GM19397 (cell line): ENCODE measurements at regions not wholly inside any gene's neighbourhood (a gene's known extent, or its start where the extent isn't known, plus 50 kb on each side); places are given as distances from the start of the nearest gene placed in this dataset.

Source experiments
- ATAC-seq: cut with Tn5 transposase; IDR thresholded peaks from one replicate; pipeline ENCODE4 v1.9.1; 2021; ENCODE audit warnings: mild to moderate bottlenecking, moderate library complexity; ENCODE audit not compliant: unreplicated experiment

DNA sequence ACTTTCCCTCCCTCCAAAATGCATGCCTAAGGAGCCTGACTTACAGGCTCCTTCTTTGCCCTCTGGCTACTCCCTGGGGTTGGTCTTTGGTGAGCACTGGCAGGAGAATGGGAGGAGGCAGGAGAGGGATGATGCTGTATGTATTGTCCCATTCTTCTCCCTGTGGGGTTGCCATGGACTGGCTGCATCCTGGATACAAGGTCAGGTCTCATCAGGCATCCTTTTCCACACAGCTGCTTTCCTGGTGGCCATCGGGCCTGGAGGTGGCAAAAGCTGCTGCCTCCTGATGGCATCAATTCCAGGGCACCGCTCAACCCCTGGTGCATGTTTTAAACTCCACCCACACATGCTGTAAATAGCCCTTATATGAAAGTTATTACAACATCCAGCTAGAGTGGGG is 257.2 kb downstream of the ETS1 start:
- no peak for ATAC-seq

DNA sequence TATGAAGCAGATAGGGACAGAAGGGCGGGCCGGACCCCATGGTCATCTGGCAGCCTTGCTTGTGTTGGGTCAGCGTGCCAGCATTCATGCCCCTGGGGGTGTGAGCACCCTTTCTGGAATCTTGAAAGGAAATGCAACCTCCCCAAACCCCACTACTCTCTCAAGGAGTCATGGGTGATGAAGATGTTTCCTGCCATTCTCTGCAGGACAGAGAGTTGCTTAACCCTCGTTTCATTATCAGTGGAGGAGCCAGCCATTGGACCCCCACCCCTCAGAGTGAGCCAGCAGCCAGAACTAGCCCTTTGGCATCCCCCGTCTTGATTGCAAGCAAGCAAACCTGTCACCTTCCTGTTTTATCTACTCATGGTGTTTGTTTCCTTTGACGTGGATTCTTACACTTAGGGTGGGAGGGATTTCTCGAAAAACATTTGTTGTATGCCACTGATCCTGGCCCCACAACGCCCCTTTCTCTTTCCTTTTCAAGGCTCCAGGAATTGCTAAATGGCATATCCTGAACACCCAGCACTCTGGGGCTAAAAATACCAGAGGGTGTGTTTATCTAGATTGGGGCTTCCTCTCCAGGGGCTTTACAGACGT is 258.3 kb downstream of the ETS1 start:
- ATAC-seq = no peak

- no peak for ATAC-seq
Observed at GRCh38 chr11:128327274-128327673, 260.1 kb downstream of the ETS1 start.

GRCh38 chr11:128326791-128327190 is 260.6 kb downstream of the ETS1 start:
- no peak for ATAC-seq

DNA sequence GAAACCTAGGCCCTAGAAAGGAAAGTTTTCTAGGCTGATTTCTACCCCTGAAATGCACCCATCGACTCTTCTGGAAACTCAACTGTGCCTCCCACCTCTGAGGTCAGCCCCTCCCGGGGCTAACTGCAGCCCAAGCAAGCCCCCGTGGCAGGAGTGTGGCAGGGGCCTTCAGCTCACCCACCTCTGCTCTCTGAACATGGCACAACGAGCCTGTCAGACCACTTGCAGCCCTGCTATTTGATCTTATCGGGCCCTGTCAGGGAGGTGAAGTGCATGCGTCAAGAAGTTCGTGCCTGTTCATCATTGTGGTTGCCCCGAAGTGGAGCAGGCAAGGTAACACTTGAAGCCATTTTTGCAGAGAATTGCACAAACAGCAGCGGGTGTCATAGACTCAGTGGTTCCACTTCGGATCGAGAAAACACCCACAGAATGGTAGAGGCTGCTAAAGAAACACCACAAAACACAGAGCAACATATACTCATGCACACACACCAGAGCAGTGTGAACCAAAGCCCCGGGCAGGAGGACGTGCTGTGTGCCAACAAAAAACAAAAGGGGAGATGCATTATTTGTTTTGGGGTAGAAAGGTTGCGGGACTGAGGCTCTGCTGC is 262.7 kb downstream of the ETS1 start:
- no peak for ATAC-seq

GRCh38 chr11:128324051-128324481 is 263.3 kb downstream of the ETS1 start:
- no peak for ATAC-seq

- ATAC-seq = peak; percentile 46
Observed at GRCh38 chr11:128323381-128323780, 264.0 kb downstream of the ETS1 start.

DNA sequence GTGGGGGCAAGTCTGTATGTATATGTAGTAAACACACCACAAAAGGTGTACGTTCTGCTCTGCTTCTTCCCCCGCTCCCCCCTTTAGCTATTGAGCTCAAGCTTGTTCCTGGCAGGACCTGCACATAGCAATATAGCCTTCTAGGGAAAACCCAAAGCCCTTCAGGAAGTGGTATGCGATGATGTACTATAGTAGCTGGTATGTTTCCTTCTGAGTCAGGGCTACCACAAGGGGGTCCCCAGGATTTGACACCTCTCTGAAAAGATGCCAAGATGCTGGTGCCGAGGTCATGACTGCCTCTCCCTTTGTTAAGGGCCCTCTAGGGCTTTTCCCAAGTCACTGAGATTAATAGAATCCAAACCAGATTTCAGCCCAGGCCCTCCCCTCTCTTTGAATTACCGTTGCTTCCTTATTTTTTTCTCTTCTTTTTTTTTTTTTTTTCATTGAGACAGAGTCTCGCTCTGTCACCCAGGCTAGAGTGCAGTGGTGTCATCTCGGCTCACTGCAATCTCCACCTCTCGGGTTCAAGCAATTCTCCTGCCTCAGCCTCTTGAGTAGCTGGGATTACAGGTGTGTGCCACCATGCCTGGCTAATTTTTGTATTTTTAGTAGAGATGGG is 268.4 kb downstream of the ETS1 start:
- peak; percentile 86 for ATAC-seq

GRCh38 chr11:128316541-128317227 is 270.7 kb downstream of the ETS1 start:
- no peak for ATAC-seq

DNA sequence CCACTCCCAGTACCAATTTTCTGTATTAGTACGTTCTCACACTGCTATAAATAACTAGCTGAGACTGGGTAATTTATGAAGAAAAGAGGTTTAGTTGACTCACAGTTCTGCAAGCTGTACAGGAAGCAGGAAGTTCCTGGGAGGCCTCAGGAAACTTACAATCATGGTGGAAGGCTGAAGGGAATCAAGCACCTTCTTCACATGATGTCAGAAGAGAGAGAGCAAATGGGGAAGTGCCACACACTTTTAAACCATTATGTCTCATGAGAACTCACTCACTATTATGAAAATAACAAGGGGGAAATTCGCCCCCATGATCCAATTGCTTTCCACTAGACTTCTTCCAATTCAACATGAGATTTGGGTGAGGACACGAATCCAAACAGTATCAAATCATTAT is 271.4 kb downstream of the ETS1 start:
- ATAC-seq = no peak

- no peak for ATAC-seq
Observed at GRCh38 chr11:128313931-128314330, 273.4 kb downstream of the ETS1 start.

- ATAC-seq = no peak
Observed at GRCh38 chr11:128311742-128312719, 275.3 kb downstream of the ETS1 start.

DNA sequence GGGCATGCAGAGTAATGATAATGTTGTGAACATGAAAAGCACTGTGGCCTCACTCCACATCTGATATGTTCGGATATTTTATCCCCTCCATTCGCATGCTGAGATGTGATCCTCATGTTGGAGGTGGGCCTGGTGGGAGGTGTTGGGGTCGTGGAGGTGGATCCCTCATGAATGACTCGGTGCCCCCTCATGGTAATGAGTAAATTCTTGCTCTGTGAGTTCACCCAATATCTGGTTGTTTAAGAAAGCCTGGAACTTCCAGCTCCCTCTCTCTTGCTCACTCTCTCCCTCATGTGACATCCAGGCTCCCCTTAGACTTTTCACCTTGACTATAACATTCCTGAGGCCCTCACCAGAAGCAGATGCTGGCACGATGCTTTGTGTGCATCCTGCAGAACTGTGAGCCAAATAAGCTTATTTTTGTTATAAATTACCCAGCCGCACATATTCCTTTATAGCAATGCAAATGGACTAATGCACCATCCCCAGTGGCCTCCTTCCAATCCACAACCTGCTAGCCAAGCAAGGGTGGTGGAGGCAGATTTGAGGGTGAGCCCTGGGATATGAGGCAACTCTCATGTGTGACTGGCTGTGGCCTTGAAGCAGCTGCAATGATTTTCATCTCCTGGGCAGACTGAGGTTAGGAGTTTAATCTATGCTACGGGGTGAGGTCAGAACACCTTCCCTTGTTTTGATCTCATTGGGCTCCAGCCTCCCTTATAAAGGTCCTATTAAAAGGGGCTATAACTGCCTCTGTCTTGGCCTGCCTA is 276.5 kb downstream of the ETS1 start:
- no peak for ATAC-seq

GRCh38 chr11:128310005-128310404 is 277.4 kb downstream of the ETS1 start:
- no peak for ATAC-seq

DNA sequence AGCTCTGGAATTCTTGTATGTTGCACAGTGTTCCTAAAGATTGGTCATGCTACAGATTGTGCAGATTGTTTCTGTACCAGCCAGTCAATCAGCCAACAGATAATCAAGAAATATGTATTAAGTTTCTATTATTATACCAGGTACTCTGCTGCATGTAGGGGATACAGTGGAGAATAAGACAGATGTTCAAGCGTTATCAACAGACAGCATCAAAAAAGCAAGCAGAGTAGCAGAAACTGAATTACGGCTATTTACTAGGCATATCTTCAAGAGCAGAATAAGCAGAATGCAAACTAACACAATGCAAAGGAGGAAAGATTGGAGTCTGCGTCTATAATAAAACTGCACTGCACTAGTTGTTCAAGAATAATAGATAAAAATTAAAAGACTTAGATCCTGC is 278.6 kb downstream of the ETS1 start:
- no peak for ATAC-seq

- no peak for ATAC-seq
Observed at GRCh38 chr11:128305588-128305987, 281.8 kb downstream of the ETS1 start.

DNA sequence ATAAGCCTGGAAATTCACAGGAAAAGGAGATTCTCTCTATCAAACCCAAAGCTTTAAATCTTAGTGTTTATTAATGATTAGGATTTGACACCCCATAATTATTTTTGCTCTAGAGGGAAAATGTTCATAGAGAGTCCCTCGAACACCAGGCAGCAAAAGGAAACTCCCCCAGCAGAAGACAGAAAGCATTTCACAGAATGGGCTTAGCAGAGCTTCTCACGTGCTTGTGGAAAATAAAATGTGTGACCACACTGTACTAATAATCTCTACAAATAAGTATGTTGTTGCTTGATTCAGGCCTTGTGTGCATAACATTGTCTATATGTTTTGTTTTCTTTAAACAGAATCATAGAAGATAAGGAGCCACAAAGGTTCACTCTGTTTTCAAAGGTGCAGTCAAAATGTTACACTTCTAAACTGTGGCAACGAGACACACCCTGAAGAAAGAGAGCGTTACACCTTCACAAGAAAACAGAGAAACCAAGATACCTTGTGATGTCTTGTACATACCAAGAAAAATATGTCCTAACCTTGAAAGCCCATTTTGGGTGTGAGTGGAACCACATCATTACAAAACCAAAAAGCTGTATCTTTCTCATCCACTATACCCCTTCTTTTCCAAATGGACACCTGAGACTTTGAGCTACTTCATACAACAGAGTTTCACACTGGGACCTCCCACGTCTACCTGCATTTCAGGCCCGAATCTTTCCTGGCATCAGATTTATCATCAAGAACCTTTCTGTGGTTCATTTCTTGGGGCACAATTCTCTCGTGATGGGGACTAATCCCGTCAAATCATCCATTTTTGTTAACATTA is 282.5 kb downstream of the ETS1 start:
- ATAC-seq = no peak

DNA sequence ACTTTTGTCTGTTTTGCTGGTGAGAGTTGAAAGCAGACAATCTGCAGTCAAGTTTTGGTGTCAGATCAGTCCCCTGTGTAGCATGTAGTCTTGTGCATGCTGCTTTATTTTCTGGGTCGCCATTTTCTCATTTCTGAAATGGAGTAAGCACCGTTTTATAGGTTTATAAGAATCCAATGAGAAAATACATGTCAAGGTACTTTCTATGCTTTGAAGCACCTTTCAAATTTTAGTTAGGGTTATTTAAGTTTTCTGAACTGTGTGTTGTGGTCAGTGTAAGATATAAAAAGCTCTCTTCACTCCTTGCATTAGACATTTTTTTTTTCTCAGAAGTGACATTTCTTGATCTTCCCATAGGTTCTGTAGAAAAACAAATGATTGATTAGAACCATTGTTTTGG is 283.2 kb downstream of the ETS1 start:
- no peak for ATAC-seq

DNA sequence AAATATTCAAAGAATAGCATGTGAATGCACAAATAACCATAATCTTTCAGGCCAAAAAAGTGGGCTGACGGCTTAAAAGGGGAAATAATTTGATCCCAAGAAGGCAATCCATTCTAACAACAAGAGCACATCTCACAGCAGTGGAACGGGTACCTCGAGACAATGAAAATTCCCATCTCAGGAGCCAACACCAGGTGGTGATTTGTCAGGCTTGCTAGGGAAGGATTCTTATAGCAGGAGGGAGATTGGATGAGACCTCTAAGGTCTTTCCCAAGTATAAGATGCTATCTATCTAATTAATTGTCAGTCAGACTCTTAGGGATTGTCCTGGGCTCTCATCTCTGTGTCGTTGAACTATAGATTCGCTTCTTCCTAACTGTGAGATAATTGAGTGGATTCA is 284.0 kb downstream of the ETS1 start:
- no peak for ATAC-seq
